PC-3 (cell line): ENCODE measurements at regions not wholly inside any gene's neighbourhood (a gene's known extent, or its start where the extent isn't known, plus 50 kb on each side); places are given as distances from the start of the nearest gene placed in this dataset.

Experiments
- ATAC-seq: fragments of 200-7000 bp; cut with Tn5 transposase; 2 replicates; pipeline ENCODE4 v1.9.1; 2020; ENCODE audit warnings: mild to moderate bottlenecking, moderate library complexity
- BruUV-seq: library from RNA; stranded (reverse); fragments of 400-500 nt; replicated peaks from 2 replicates; lab custom pipeline; 2021; lab: Mats Ljungman, UMichigan
- CTCF ChIA-PET: fragments of 300-600 bp; sonication (Branson Sonifier 250); formaldehyde crosslinking; loops from one replicate; lab custom pipeline; 2022; ENCODE audit warnings: antibody characterized with exemption; lab: Charles Lee
- POLR2A ChIA-PET: fragments of 300-600 bp; sonication (Branson Sonifier 250); formaldehyde crosslinking; loops from one replicate; lab custom pipeline; 2022; ENCODE audit warnings: antibody characterized with exemption; ENCODE audit not compliant: unreplicated experiment; lab: Charles Lee
- DNase-seq: peaks from one replicate; pipeline ENCODE4 v3.0.0-alpha.2; 2015
- H2AFZ ChIP-seq: fragments of 300-600 bp; sonication (generic); 2 replicates; pipeline ENCODE4 v1.6.0; 2016; ENCODE audit warnings: antibody characterized with exemption, low read length
- H3F3A ChIP-seq: fragments of 300-600 bp; sonication (generic); one replicate; pipeline ENCODE4 v1.6.0; 2017; ENCODE audit warnings: antibody characterized with exemption, low read length, control low read depth, mild to moderate bottlenecking; ENCODE audit not compliant: unreplicated experiment
- H3K27ac ChIP-seq: fragments of 300-600 bp; sonication (generic); 2 replicates; pipeline ENCODE4 v1.5.1; 2016; ENCODE audit warnings: mild to moderate bottlenecking, low read length
- H3K27me3 ChIP-seq: fragments of 300-600 bp; sonication (generic); 2 replicates; pipeline ENCODE4 v1.6.1; 2016; ENCODE audit warnings: low read length, mixed read lengths
- H3K36me3 ChIP-seq: fragments of 300-600 bp; sonication (generic); 2 replicates; pipeline ENCODE4 v1.6.1; 2016; ENCODE audit warnings: low read depth, mixed run types, low read length, mixed read lengths
- H3K4me1 ChIP-seq: fragments of 300-600 bp; sonication (generic); 2 replicates; pipeline ENCODE4 v1.5.1; 2016; ENCODE audit warnings: low read length; ENCODE audit not compliant: insufficient read depth
- H3K4me2 ChIP-seq: fragments of 300-600 bp; sonication (generic); 2 replicates; pipeline ENCODE4 v1.6.0; 2016; ENCODE audit warnings: low read length
- H3K4me3 ChIP-seq: fragments of 300-600 bp; sonication (generic); 2 replicates; pipeline ENCODE4 v1.5.1; 2016; ENCODE audit warnings: mild to moderate bottlenecking, low read length, mixed read lengths
- H3K79me2 ChIP-seq: fragments of 300-600 bp; sonication (generic); 2 replicates; pipeline ENCODE4 v1.6.1; 2017; ENCODE audit warnings: low read length, mixed read lengths
- H3K9ac ChIP-seq: fragments of 300-600 bp; sonication (generic); 2 replicates; pipeline ENCODE4 v1.6.0; 2016; ENCODE audit warnings: mild to moderate bottlenecking, low read length
- H3K9me2 ChIP-seq: fragments of 300-600 bp; sonication (generic); replicated peaks from 2 replicates; pipeline ENCODE4 v1.6.1; 2016; ENCODE audit warnings: mixed run types, low read length, mixed read lengths
- H3K9me3 ChIP-seq: fragments of 300-600 bp; sonication (generic); 2 replicates; pipeline ENCODE4 v1.6.1; 2016; ENCODE audit warnings: low read length, mixed read lengths
- H4K20me1 ChIP-seq: fragments of 300-600 bp; sonication (generic); 2 replicates; pipeline ENCODE4 v1.6.1; 2016; ENCODE audit warnings: low read length, mixed read lengths
- EZH2 ChIP-seq: fragments of 300-600 bp; sonication (generic); IDR thresholded peaks from one replicate; pipeline ENCODE4 v1.6.1; 2017; ENCODE audit warnings: antibody characterized with exemption, mild to moderate bottlenecking, low read length; ENCODE audit not compliant: unreplicated experiment
- EZH2phosphoT487 ChIP-seq: fragments of 300-600 bp; sonication (generic); IDR thresholded peaks from 2 replicates; pipeline ENCODE4 v1.6.1; 2018; ENCODE audit warnings: mild to moderate bottlenecking, antibody characterized with exemption, low read length, borderline replicate concordance
- intact Hi-C: fragments of 100-400 bp; cut with micrococcal nuclease; formaldehyde crosslinking; loops from 2 replicates; pipeline ENCODE4 v1.9.0; 2023
- TF ChIP-seq, protein P1 (sequence below): fragments of 300-600 bp; sonication (generic); conservative IDR thresholded peaks from 2 replicates; pipeline ENCODE4 v1.5.1; 2017; ENCODE audit warnings: antibody characterized with exemption, low read depth, mild to moderate bottlenecking, low read length

DNA sequence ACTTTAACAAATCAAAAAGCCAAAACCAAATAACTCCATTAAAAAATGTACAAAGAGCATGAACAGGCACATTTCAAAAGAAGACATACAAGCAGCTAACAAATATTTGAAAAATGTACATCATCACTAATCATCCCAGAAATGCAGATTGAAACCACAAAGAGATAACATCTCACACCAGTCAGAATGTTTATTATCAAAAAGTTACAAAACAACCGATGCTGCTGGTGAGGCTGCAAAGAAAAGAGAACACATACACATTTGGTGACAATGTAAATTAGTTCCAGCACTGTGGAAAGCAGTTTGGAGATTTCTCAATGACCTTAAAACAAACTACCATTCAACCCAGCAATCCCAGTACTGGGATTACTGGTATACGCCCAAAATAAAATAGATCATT, 756.0 kb upstream of the PCDH20 start:
- Histone ChIP-seq H3K9me3 (no peaks in the 10 kb centered on the region), H3K9me2 (no peaks in the 10 kb centered on the region), H3K4me1 (no peaks in the 10 kb centered on the region), H3K27me3 (no peaks in the 10 kb centered on the region), H3K79me2 (no peaks in the 10 kb centered on the region), H3F3A (no peaks in the 10 kb centered on the region), H3K9ac (no peak overlapping the region), H3K36me3 (no peaks in the 10 kb centered on the region), H2AFZ (no peak overlapping the region), H3K4me2 (no peak overlapping the region), H3K4me3 (no peak overlapping the region), H3K27ac (no peak overlapping the region), H4K20me1 (no peaks in the 10 kb centered on the region)
- no peak for ATAC-seq
- CTCF ChIA-PET: no interaction called here
- no peak for DNase-seq
- TF ChIP-seq, protein P1, sequence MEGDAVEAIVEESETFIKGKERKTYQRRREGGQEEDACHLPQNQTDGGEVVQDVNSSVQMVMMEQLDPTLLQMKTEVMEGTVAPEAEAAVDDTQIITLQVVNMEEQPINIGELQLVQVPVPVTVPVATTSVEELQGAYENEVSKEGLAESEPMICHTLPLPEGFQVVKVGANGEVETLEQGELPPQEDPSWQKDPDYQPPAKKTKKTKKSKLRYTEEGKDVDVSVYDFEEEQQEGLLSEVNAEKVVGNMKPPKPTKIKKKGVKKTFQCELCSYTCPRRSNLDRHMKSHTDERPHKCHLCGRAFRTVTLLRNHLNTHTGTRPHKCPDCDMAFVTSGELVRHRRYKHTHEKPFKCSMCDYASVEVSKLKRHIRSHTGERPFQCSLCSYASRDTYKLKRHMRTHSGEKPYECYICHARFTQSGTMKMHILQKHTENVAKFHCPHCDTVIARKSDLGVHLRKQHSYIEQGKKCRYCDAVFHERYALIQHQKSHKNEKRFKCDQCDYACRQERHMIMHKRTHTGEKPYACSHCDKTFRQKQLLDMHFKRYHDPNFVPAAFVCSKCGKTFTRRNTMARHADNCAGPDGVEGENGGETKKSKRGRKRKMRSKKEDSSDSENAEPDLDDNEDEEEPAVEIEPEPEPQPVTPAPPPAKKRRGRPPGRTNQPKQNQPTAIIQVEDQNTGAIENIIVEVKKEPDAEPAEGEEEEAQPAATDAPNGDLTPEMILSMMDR: no peak
- no peak for TF ChIP-seq EZH2
- intact Hi-C loops: no loop called here
- BruUV-seq: no TSS peak
- POLR2A ChIA-PET: no interaction called here

DNA sequence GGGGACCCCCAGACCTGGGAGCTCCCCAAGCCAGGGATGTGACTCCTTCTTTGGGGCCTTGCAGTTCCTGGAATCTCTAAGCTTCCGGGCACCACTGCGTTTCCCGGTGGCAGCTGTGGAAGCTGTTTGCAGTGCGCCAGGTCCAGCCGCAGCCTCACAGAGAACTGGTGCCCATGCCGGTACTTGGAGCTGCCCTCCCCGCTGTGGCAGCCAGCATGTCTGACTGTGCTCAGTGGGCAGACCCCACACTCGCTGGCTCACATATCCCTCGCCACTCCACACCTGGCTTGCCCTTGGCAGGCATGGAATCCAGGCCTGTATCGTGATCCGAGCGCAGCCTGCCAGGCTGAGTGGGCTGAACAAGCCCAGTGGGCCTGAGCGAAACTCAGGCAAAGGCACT, 753.2 kb upstream of the PCDH20 start:
- DNase-seq: no peak
- no peak for TF ChIP-seq EZH2phosphoT487
- TF ChIP-seq, protein P1: no peak
- TF ChIP-seq EZH2: no peak
- no peaks in the 10 kb centered on the region for H4K20me1 ChIP-seq
- H3K4me2 ChIP-seq: no peak overlapping the region
- no peak overlapping the region for H2AFZ ChIP-seq
- no peaks in the 10 kb centered on the region for H3F3A ChIP-seq
- no peak overlapping the region for H3K4me3 ChIP-seq
- intact Hi-C loops: no loop called here
- no peaks in the 10 kb centered on the region for H3K79me2 ChIP-seq
- no peak for ATAC-seq
- no peaks in the 10 kb centered on the region for H3K9me3 ChIP-seq
- POLR2A ChIA-PET: no interaction called here
- H3K27ac ChIP-seq: no peak overlapping the region
- H3K36me3 ChIP-seq: no peaks in the 10 kb centered on the region
- no peaks in the 10 kb centered on the region for H3K4me1 ChIP-seq
- no peaks in the 10 kb centered on the region for H3K9me2 ChIP-seq
- no TSS peak for BruUV-seq
- no peaks in the 10 kb centered on the region for H3K27me3 ChIP-seq
- no peak overlapping the region for H3K9ac ChIP-seq
- CTCF ChIA-PET: no interaction called here

DNA sequence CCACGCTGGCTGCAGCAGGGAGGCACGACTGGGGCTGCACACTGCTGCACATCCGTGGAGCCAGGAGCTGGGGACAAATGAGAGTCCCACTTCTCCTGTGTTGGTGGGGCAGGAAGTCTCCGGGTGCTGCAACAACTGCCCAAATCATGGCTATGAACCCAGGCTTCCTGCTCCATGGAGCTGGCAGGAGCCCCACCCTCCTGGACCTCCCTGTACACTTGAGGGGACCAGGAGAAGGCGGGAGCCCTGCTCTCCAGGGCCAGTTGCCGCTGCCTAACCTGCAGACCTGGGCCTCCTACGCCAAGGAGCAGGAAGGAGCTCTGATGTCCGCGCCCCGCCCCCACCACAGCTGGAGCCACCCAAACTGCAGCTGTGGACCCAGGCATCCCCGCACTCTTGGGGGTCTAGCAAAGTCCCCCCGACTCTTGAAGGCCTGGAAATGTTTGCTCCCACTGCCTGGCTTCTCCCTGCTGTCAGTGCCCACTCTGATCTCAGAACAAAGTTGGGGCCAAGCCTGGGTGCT, 752.1 kb upstream of the PCDH20 start:
- no peaks in the 10 kb centered on the region for H4K20me1 ChIP-seq
- no peaks in the 10 kb centered on the region for H3K9me2 ChIP-seq
- H3K4me1 ChIP-seq: no peaks in the 10 kb centered on the region
- intact Hi-C loops: no loop called here
- ChIA-PET CTCF (no interaction called here), POLR2A (no interaction called here)
- no peaks in the 10 kb centered on the region for H3K27me3 ChIP-seq
- H3F3A ChIP-seq: no peaks in the 10 kb centered on the region
- no TSS peak for BruUV-seq
- DNase-seq (no peak), ATAC-seq (no peak)
- H3K27ac ChIP-seq: no peak overlapping the region
- no peak overlapping the region for H3K4me2 ChIP-seq
- H3K4me3 ChIP-seq: no peak overlapping the region
- H3K36me3 ChIP-seq: no peaks in the 10 kb centered on the region
- TF ChIP-seq EZH2phosphoT487 (no peak), EZH2 (no peak)
- TF ChIP-seq, protein P1: no peak
- no peaks in the 10 kb centered on the region for H3K9me3 ChIP-seq
- H2AFZ ChIP-seq: no peak overlapping the region
- H3K9ac ChIP-seq: no peak overlapping the region
- no peaks in the 10 kb centered on the region for H3K79me2 ChIP-seq
